ENCODE measurements at regions not wholly inside any gene's neighbourhood (a gene's known extent, or its start where the extent isn't known, plus 50 kb on each side); places are given as distances from the start of the nearest gene placed in this dataset.

DNA sequence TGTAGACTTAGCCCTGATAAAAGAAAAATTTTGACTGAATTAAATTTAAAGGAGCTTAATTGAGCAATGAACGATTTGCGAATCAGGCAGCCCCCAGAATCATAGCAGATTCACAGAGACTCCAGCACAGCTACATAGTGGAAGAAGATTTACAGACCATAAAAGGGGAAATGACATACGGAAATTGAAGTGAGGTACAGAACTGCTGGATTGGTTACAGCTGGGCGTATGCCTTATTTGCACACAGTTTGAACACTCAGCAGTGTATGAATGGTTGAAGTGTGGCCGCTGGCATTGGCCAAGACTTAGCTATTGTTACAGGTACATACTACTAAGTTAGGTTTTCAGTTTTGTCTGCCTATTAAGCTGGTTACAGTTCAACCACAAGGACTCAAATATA is 433.5 kb upstream of the CELF2 start:
- FAIRE-seq (no peak), DNase-seq (peak in 2 of 5 donors; percentile 19 to 57)
- H3K27me3 ChIP-seq (ENCODE audit: control insufficient read depth, insufficient read depth, low read length), result no peaks in the 10 kb centered on the region
- no peaks in the 10 kb centered on the region for H3K36me3 ChIP-seq (ENCODE audit: control insufficient read depth in 2 of 3, insufficient read depth in 3 of 3, low read length in 3 of 3)
- no peak overlapping the region for H3K9ac ChIP-seq (ENCODE audit: low read length in 3 of 3)
- no peaks in the 10 kb centered on the region for H3K9me3 ChIP-seq (ENCODE audit: control insufficient read depth in 2 of 3, insufficient read depth in 1 of 3, low read length in 3 of 3)
- H3K4me1 ChIP-seq (ENCODE audit: control insufficient read depth in 2 of 3, insufficient read depth in 2 of 3, low read depth in 1 of 3, low read length in 3 of 3), result no peaks in the 10 kb centered on the region
- intact Hi-C loops (cut with DNase I), result no loop called here
- no peak overlapping the region for H3K4me3 ChIP-seq (ENCODE audit: low read length in 3 of 3)
- TF ChIP-seq, protein P1, sequence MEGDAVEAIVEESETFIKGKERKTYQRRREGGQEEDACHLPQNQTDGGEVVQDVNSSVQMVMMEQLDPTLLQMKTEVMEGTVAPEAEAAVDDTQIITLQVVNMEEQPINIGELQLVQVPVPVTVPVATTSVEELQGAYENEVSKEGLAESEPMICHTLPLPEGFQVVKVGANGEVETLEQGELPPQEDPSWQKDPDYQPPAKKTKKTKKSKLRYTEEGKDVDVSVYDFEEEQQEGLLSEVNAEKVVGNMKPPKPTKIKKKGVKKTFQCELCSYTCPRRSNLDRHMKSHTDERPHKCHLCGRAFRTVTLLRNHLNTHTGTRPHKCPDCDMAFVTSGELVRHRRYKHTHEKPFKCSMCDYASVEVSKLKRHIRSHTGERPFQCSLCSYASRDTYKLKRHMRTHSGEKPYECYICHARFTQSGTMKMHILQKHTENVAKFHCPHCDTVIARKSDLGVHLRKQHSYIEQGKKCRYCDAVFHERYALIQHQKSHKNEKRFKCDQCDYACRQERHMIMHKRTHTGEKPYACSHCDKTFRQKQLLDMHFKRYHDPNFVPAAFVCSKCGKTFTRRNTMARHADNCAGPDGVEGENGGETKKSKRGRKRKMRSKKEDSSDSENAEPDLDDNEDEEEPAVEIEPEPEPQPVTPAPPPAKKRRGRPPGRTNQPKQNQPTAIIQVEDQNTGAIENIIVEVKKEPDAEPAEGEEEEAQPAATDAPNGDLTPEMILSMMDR (IDR thresholded peaks at IDR 0.05; ENCODE audit: borderline replicate concordance, extremely low read depth, insufficient read depth), result no peak
- no peak overlapping the region for H3K27ac ChIP-seq (ENCODE audit: low read depth in 2 of 2, low read length in 2 of 2)

DNA sequence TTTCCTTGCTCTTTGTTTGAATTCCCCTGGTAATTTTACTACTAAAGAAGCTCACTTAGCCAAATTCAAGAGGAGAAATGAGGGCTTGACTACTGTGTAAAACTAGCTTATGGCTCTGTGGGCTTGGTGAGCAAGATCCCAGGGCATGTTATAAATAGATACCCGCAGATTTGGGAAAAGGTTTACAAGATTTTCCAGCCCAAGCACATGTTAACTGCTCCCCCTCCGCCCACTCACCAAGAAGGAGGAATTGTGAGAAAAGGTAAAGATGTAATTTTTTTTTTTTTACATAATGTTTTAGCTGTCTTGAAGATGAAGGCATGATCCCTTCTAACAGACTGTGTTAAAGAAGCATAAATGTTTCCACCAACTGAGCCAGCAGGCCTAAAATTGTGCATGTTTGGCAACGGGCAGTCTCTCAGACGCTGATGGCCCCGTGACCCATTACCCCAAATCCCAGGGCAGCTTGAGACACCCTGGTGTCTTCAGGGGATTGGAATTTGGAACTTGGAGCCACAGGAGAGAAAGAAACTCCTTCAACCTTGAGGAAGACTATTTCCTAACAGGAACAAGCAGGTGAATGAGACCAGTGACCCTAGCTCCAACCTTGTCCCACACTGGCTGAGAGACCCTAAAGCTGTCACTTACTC is 429.8 kb upstream of the CELF2 start:
- Histone ChIP-seq H3K4me1 (ENCODE audit: control insufficient read depth in 2 of 3, insufficient read depth in 2 of 3, low read depth in 1 of 3, low read length in 3 of 3) (no peaks in the 10 kb centered on the region), H3K4me3 (ENCODE audit: low read length in 3 of 3) (no peak overlapping the region), H3K9me3 (ENCODE audit: control insufficient read depth in 2 of 3, insufficient read depth in 1 of 3, low read length in 3 of 3) (no peaks in the 10 kb centered on the region), H3K36me3 (ENCODE audit: control insufficient read depth in 2 of 3, insufficient read depth in 3 of 3, low read length in 3 of 3) (no peaks in the 10 kb centered on the region), H3K27ac (ENCODE audit: low read depth in 2 of 2, low read length in 2 of 2) (no peak overlapping the region), H3K9ac (ENCODE audit: low read length in 3 of 3) (no peak overlapping the region), H3K27me3 (ENCODE audit: control insufficient read depth, insufficient read depth, low read length) (no peaks in the 10 kb centered on the region)
- TF ChIP-seq, protein P1 (IDR thresholded peaks at IDR 0.05; ENCODE audit: borderline replicate concordance, extremely low read depth, insufficient read depth), result no peak
- intact Hi-C loops (cut with DNase I), result no loop called here
- no peak for FAIRE-seq
- no peak for DNase-seq

DNA sequence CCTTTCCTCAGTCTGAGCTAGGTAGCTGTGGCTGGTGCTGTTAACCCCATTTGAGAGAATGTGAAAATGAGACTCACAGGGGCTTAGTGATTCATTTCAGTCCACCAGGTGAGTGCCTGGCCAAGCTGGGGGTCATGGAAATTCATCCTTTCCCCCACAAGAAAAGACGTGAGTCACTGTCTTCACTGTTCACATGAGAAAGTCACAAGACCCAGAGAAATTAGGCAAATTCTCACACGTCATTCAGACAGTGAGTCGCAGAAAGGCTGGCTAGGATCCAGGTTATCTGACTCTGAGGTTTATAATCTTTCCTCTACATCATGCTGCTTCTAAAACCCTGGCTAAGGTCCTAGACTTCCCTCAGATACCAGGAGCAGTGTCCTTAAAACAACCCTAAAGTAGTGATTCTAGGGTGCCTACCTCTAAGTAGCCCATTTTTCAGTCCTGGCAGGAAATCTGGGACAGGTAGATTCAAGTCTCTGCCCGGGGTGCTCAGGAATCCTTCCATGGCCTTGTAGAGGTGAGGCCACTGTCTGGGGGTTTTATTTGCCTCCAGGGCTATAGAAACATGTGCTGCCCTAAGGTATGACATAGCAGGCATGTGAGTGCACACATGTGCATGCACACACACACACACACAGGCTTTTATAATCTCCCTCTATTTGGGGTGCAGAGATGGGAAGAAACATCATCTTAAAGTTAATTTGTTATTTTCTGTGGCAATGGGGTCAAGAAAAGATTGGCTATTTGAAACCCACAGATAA is 427.9 kb upstream of the CELF2 start:
- no peaks in the 10 kb centered on the region for H3K4me1 ChIP-seq (ENCODE audit: control insufficient read depth in 2 of 3, insufficient read depth in 2 of 3, low read depth in 1 of 3, low read length in 3 of 3)
- no peaks in the 10 kb centered on the region for H3K27me3 ChIP-seq (ENCODE audit: control insufficient read depth, insufficient read depth, low read length)
- no peak overlapping the region for H3K27ac ChIP-seq (ENCODE audit: low read depth in 2 of 2, low read length in 2 of 2)
- H3K4me3 ChIP-seq (ENCODE audit: low read length in 3 of 3), result no peak overlapping the region
- no peak for FAIRE-seq
- TF ChIP-seq, protein P1 (IDR thresholded peaks at IDR 0.05; ENCODE audit: borderline replicate concordance, extremely low read depth, insufficient read depth), result no peak
- H3K36me3 ChIP-seq (ENCODE audit: control insufficient read depth in 2 of 3, insufficient read depth in 3 of 3, low read length in 3 of 3), result no peaks in the 10 kb centered on the region
- no peaks in the 10 kb centered on the region for H3K9me3 ChIP-seq (ENCODE audit: control insufficient read depth in 2 of 3, insufficient read depth in 1 of 3, low read length in 3 of 3)
- H3K9ac ChIP-seq (ENCODE audit: low read length in 3 of 3), result no peak overlapping the region
- intact Hi-C loops (cut with DNase I), result no loop called here
- DNase-seq, result peak in 1 of 5 donors; percentile 25

Data from kidney (tissue), 13 donors.